Right lobe of liver (tissue), 4 donors: ENCODE measurements at regions not wholly inside any gene's neighbourhood (a gene's known extent, or its start where the extent isn't known, plus 50 kb on each side); places are given as distances from the start of the nearest gene placed in this dataset.

Source experiments
- CTCF ChIP-seq, 4 donors: fragments of 200-600 bp in 3 of 4; fragments of 450-650 bp in 1 of 4; IDR thresholded peaks; one replicate each; pipeline versions ENCODE4 v1.5.1 to v1.8.0; 2016 to 2022; ENCODE audit warnings: antibody characterized with exemption in 4 of 4, mild to moderate bottlenecking in 2 of 4
- POLR2A ChIP-seq: fragments of 450-650 bp; IDR thresholded peaks from one replicate; pipeline ENCODE4 v1.6.1; 2017; ENCODE audit warnings: antibody characterized with exemption, mild to moderate bottlenecking
- donor health status: DM: no; HTN: no; CAD: no.
- donor health status: DM: no; HTN: no; CAD: no.
- donor health status: DM: no; HTN: yes; CAD: no.

DNA sequence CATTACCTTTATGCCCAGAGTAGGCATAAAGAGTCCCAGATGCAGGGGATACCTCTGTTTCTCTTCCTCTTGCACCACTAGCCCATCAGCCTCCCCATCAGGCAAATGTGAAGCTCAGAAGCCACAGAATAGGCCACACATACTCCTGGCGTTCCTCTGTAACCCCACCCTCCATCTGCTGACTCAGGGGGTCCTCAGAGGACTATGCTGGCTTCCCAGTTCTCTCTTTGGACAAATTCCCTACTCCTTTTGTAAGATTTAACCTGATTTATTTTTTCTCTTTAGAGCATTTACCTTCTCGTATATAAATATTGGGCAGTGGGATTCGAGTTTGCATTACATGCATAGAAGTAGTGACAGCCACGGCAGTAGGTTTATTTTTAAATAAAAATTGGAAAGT lies 262.3 kb upstream of the CADM1 start:
- no peak for TF ChIP-seq CTCF (IDR thresholded peaks at IDR 0.05)
- no peak for TF ChIP-seq POLR2A
